Lower leg skin (tissue), 3 donors: ENCODE measurements at regions not wholly inside any gene's neighbourhood (a gene's known extent, or its start where the extent isn't known, plus 50 kb on each side); places are given as distances from the start of the nearest gene placed in this dataset.

ENCODE experiments used
- CTCF ChIP-seq, 3 donors: fragments of 450-650 bp; IDR thresholded peaks; one replicate each; pipeline ENCODE4 v1.5.1; 2016; ENCODE audit warnings: antibody characterized with exemption in 3 of 3, mild to moderate bottlenecking in 3 of 3, moderate library complexity in 2 of 3
- POLR2A ChIP-seq, 2 donors: fragments of 450-650 bp; IDR thresholded peaks; one replicate each; pipeline ENCODE4 v1.6.1; 2016 to 2017; ENCODE audit warnings: antibody characterized with exemption in 2 of 2, mild to moderate bottlenecking in 1 of 2, moderate library complexity in 1 of 2

GRCh38 chr7:82700741-82701140, 257.2 kb upstream of the CACNA2D1 start:
- TF ChIP-seq CTCF (IDR thresholded peaks at IDR 0.05) (no peak), POLR2A (IDR thresholded peaks at IDR 0.05) (no peak)
